A549 (cell line): ENCODE measurements at regions not wholly inside any gene's neighbourhood (a gene's known extent, or its start where the extent isn't known, plus 50 kb on each side); places are given as distances from the start of the nearest gene placed in this dataset.

Experiments used
- ATAC-seq, 2 experiments: fragments of 200-7000 bp in 1 of 2; fragments of >200 bp in 1 of 2; cut with Nextera tagmentation in 1 of 2; cut with Tn5 transposase in 1 of 2; 3 replicates each; pipeline versions ENCODE4 v1.8.0 to v1.9.1; 2018 to 2020; ENCODE audit warnings: mild to moderate bottlenecking in 1 of 2, moderate library complexity in 1 of 2
- CTCF ChIA-PET: fragments of 300-600 bp; sonication (Branson Sonifier 250); formaldehyde crosslinking; extraction: SDS; loops from one replicate; lab custom pipeline; 2021; ENCODE audit warnings: antibody characterized with exemption, inconsistent platforms; lab: Yijun Ruan, JAX
- POLR2A ChIA-PET: fragments of 350-600 bp; formaldehyde crosslinking; extraction: SDS; loops from one replicate; lab custom pipeline; 2021; ENCODE audit warnings: antibody characterized with exemption, inconsistent platforms; lab: Yijun Ruan, JAX
- DNase-seq, 2 experiments: peaks; one replicate each; pipeline versions ENCODE4 v3.0.0 to v3.0.0-alpha.2; 2011 to 2016; ENCODE audit warnings: low read depth in 1 of 2, low spot score in 1 of 2
- FAIRE-seq: peaks from 2 replicates; lab custom pipeline; 2011; peaks lifted over from hg19 to GRCh38; lab: Jason Lieb, UNC
- H3K27ac ChIP-seq, 2 experiments: fragments of >200 bp; sonication (Bioruptor Twin); formaldehyde crosslinking; 3 replicates each; pipeline ENCODE4 v1.5.1; 2016 to 2017
- H3K4me1 ChIP-seq: fragments of >200 bp; sonication (Bioruptor Twin); formaldehyde crosslinking; 3 replicates; pipeline ENCODE4 v1.6.1; 2016
- H3K4me2 ChIP-seq: fragments of >200 bp; sonication (Bioruptor Twin); formaldehyde crosslinking; 3 replicates; pipeline ENCODE4 v1.6.1; 2016
- H3K4me3 ChIP-seq: fragments of >200 bp; sonication (Bioruptor Twin); formaldehyde crosslinking; 3 replicates; pipeline ENCODE4 v1.5.1; 2016
- H3K9me3 ChIP-seq: fragments of >200 bp; sonication (Bioruptor Twin); formaldehyde crosslinking; 3 replicates; pipeline ENCODE4 v1.6.1; 2016
- CBX8 ChIP-seq: fragments of 200-600 bp; sonication (generic); IDR thresholded peaks from 2 replicates; pipeline ENCODE4 v1.6.1; 2016
- CHD2 ChIP-seq: fragments of 150-350 bp; IDR thresholded peaks from 2 replicates; pipeline ENCODE4 v1.6.1; 2014; ENCODE audit warnings: low read length; ENCODE audit not compliant: partially characterized antibody
- EP300 ChIP-seq, 2 experiments: fragments of >200 bp; sonication (Bioruptor Twin); formaldehyde crosslinking; IDR thresholded peaks; 2 replicates in 1 of 2; 3 replicates in 1 of 2; pipeline ENCODE4 v1.6.1; 2016 to 2017
- ESRRA ChIP-seq: fragments of 150-350 bp; IDR thresholded peaks from 2 replicates; pipeline ENCODE4 v1.6.1; 2014; ENCODE audit warnings: mild to moderate bottlenecking, low read length, borderline replicate concordance
- FOSL2 ChIP-seq, 2 experiments: fragments of 450-650 bp in 1 of 2; fragments of >200 bp in 1 of 2; sonication (Bioruptor Twin) in 1 of 2; formaldehyde crosslinking; IDR thresholded peaks; 2 replicates each; pipeline versions ENCODE4 v1.5.0 to v1.6.1; 2016 to 2020; ENCODE audit warnings: mild to moderate bottlenecking in 1 of 2, moderate library complexity in 1 of 2
- FOXS1 ChIP-seq: fragments of 250-450 bp; sonication (Bioruptor Pico); IDR thresholded peaks from 2 replicates; pipeline ENCODE4 v1.5.0; 2020; ENCODE audit warnings: mild to moderate bottlenecking, moderate library complexity
- GATA3 ChIP-seq: IDR thresholded peaks from 2 replicates; pipeline ENCODE4 v1.6.1; 2012; ENCODE audit warnings: borderline replicate concordance
- HDAC2 ChIP-seq: fragments of 200-600 bp; sonication (generic); IDR thresholded peaks from 2 replicates; pipeline ENCODE4 v1.6.1; 2016
- HOXA7 ChIP-seq: fragments of 250-450 bp; sonication (Bioruptor Pico); IDR thresholded peaks from 2 replicates; pipeline ENCODE4 v1.5.0; 2020; ENCODE audit warnings: mild to moderate bottlenecking, moderate library complexity
- HOXB13 ChIP-seq: fragments of 250-450 bp; sonication (Bioruptor Pico); IDR thresholded peaks from 2 replicates; pipeline ENCODE4 v1.5.0; 2020; ENCODE audit warnings: low read depth, mild to moderate bottlenecking, moderate library complexity
- HOXB5 ChIP-seq: fragments of 250-450 bp; sonication (Bioruptor Pico); IDR thresholded peaks from 2 replicates; pipeline ENCODE4 v1.5.0; 2020; ENCODE audit warnings: mild to moderate bottlenecking, moderate library complexity
- JUNB ChIP-seq: fragments of >200 bp; sonication (Bioruptor Twin); formaldehyde crosslinking; IDR thresholded peaks from 2 replicates; pipeline ENCODE4 v1.6.1; 2016
- MAFK ChIP-seq: fragments of 450-650 bp; IDR thresholded peaks from 2 replicates; pipeline ENCODE4 v1.6.1; 2014; ENCODE audit not compliant: partially characterized antibody
- NPAS2 ChIP-seq: fragments of 250-450 bp; sonication (Bioruptor Pico); IDR thresholded peaks from 2 replicates; pipeline ENCODE4 v1.8.0; 2022; ENCODE audit warnings: mild to moderate bottlenecking, moderate library complexity, borderline replicate concordance
- PHF8 ChIP-seq: fragments of 200-600 bp; sonication (generic); IDR thresholded peaks from 2 replicates; pipeline ENCODE4 v1.6.1; 2016; ENCODE audit warnings: low read depth, mild to moderate bottlenecking, antibody characterized with exemption, moderate library complexity, borderline replicate concordance
- POLR2A ChIP-seq: IDR thresholded peaks from 2 replicates; pipeline ENCODE4 v1.6.1; 2012; ENCODE audit warnings: mild to moderate bottlenecking, low read length
- RARB ChIP-seq: fragments of 250-450 bp; sonication (Bioruptor Pico); IDR thresholded peaks from 2 replicates; pipeline ENCODE4 v1.8.0; 2021; ENCODE audit warnings: mild to moderate bottlenecking, moderate library complexity
- RCOR1 ChIP-seq: fragments of 150-350 bp; IDR thresholded peaks from 2 replicates; pipeline ENCODE4 v1.6.1; 2014; ENCODE audit warnings: antibody characterized with exemption, low read length, low read depth
- RNF2 ChIP-seq: fragments of 200-600 bp; sonication (generic); IDR thresholded peaks from 2 replicates; pipeline ENCODE4 v1.6.1; 2016; ENCODE audit warnings: low read depth, mild to moderate bottlenecking, antibody characterized with exemption, moderate library complexity, borderline replicate concordance
- SMC3 ChIP-seq: fragments of >200 bp; sonication (Bioruptor Twin); formaldehyde crosslinking; IDR thresholded peaks from 3 replicates; pipeline ENCODE4 v1.6.1; 2018; ENCODE audit warnings: inconsistent platforms
- TFCP2L1 ChIP-seq: fragments of 250-450 bp; sonication (Bioruptor Pico); IDR thresholded peaks from 2 replicates; pipeline ENCODE4 v1.5.0; 2021; ENCODE audit warnings: mild to moderate bottlenecking
- TP53 ChIP-seq: fragments of 250-450 bp; sonication (Bioruptor Pico); IDR thresholded peaks from 2 replicates; pipeline ENCODE4 v1.5.0; 2021; ENCODE audit warnings: mild to moderate bottlenecking, moderate library complexity
- ZC3H11A ChIP-seq: fragments of 450-650 bp; IDR thresholded peaks from 2 replicates; pipeline ENCODE4 v1.6.1; 2014; ENCODE audit warnings: antibody characterized with exemption, mild to moderate bottlenecking
- ZNF302 ChIP-seq: fragments of 250-450 bp; sonication (Bioruptor Pico); IDR thresholded peaks from 2 replicates; pipeline ENCODE4 v1.9.0; 2021; ENCODE audit warnings: inconsistent platforms, mild to moderate bottlenecking, moderate library complexity
- ZSCAN20 ChIP-seq: fragments of 250-450 bp; sonication (Bioruptor Pico); IDR thresholded peaks from 2 replicates; pipeline ENCODE4 v1.8.0; 2022; ENCODE audit warnings: mild to moderate bottlenecking, moderate library complexity
- WGBS: methylation state at CpG from one replicate; pipeline ENCODE4 v1.1.6; 2017; ENCODE audit errors: missing lambda C conversion rate; 5-methylcytosine and 5-hydroxymethylcytosine counted together
- TF ChIP-seq, protein P1 (sequence below): fragments of >200 bp; sonication (Bioruptor Twin); formaldehyde crosslinking; IDR thresholded peaks from 3 replicates; pipeline ENCODE4 v1.6.1; 2016
- TF ChIP-seq, protein P2 (sequence below): fragments of 250-450 bp; sonication (Bioruptor Pico); IDR thresholded peaks from 2 replicates; pipeline ENCODE4 v1.5.0; 2021; ENCODE audit warnings: mild to moderate bottlenecking, moderate library complexity, borderline replicate concordance
- TF ChIP-seq, protein P3 (sequence below): fragments of 450-650 bp; IDR thresholded peaks from 2 replicates; pipeline ENCODE4 v1.6.1; 2014; ENCODE audit warnings: antibody characterized with exemption
- TF ChIP-seq, protein P4 (sequence below): fragments of 200-600 bp; sonication (generic); IDR thresholded peaks from 2 replicates; pipeline ENCODE4 v1.6.1; 2016; ENCODE audit warnings: antibody characterized with exemption, mild to moderate bottlenecking, moderate library complexity
- TF ChIP-seq, protein P5 (sequence below): IDR thresholded peaks from 2 replicates; pipeline ENCODE4 v1.6.1; 2012

DNA sequence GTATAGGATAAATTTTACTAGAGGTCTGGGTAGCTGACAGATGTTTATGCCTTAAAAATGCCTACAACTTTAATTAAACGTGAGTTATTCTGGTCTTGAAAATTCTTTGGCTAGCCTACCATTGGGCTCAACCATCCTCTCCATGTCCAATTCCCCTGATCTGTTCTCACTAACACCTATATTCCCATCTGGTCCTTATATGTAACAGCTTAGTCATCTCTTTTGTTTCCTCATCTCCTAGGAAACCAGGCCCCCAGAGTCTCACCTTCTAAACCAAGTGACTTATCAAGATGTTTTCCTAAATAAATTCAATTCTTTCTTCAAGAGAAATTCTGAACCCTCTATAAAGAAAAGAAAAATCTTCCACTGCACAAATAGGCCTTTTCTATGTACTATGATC is 148.5 kb downstream of the TTC32 start:
- no peak for TF ChIP-seq SMC3
- TF ChIP-seq CHD2: no peak
- TF ChIP-seq POLR2A: no peak
- TF ChIP-seq ZC3H11A: no peak
- no peak for TF ChIP-seq MAFK
- TF ChIP-seq PHF8: no peak
- no peak for TF ChIP-seq GATA3
- no peak for TF ChIP-seq RARB (CRISPR knock-in tag)
- TF ChIP-seq RCOR1: no peak
- no peak for TF ChIP-seq EP300 (IDR thresholded peaks at IDR 0.05)
- TF ChIP-seq HDAC2: no peak
- H3K4me1 ChIP-seq: no peaks in the 10 kb centered on the region
- H3K9me3 ChIP-seq: no peaks in the 10 kb centered on the region
- WGBS: 39% methylated on average over 1 of the region's 1 CpG
- POLR2A ChIA-PET: no interaction called here
- no peak overlapping the region for H3K27ac ChIP-seq
- H3K4me2 ChIP-seq: no peak overlapping the region
- FAIRE-seq (no peak), ATAC-seq (no peak), DNase-seq (no peak)
- CTCF ChIA-PET: interaction anchor here (0.8 to 1.1 kb wide), 3 partner anchors 9 to 384 kb away, joined by 3 to 5 read pairs (median 3); no protein-coding TSS in a partner anchor
- no peak overlapping the region for H3K4me3 ChIP-seq

DNA sequence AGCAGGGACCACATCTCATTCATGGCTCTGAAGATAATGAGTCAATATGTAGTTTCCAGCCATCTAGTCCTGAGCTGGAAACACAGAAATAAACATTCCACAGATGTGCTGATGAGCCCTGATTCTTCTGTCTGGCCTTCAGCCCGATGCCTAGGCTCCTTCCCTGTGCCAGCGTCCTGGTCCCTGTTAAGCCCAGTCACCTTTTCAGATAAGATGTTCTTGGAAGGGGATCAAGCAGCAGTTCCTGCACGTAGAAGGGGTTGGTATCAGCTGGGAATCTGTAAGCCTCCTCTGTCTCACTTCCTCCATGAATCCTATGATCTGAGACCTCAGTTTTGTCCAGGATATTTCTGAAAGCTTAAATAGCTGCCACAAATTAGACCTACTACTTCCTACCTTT is 149.3 kb downstream of the TTC32 start:
- WGBS: 50% methylated on average over 3 of the region's 3 CpGs
- FAIRE-seq (no peak), ATAC-seq (no peak), DNase-seq (no peak)
- no peaks in the 10 kb centered on the region for H3K4me1 ChIP-seq
- POLR2A ChIA-PET: no interaction called here
- H3K4me2 ChIP-seq: no peak overlapping the region
- TF ChIP-seq HOXB13 (CRISPR knock-in tag): no peak
- TF ChIP-seq, protein P1, sequence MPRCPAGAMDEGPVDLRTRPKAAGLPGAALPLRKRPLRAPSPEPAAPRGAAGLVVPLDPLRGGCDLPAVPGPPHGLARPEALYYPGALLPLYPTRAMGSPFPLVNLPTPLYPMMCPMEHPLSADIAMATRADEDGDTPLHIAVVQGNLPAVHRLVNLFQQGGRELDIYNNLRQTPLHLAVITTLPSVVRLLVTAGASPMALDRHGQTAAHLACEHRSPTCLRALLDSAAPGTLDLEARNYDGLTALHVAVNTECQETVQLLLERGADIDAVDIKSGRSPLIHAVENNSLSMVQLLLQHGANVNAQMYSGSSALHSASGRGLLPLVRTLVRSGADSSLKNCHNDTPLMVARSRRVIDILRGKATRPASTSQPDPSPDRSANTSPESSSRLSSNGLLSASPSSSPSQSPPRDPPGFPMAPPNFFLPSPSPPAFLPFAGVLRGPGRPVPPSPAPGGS: no peak
- no peak for TF ChIP-seq ZNF302 (CRISPR knock-in tag)
- no peak for TF ChIP-seq ZSCAN20
- TF ChIP-seq, protein P2, sequence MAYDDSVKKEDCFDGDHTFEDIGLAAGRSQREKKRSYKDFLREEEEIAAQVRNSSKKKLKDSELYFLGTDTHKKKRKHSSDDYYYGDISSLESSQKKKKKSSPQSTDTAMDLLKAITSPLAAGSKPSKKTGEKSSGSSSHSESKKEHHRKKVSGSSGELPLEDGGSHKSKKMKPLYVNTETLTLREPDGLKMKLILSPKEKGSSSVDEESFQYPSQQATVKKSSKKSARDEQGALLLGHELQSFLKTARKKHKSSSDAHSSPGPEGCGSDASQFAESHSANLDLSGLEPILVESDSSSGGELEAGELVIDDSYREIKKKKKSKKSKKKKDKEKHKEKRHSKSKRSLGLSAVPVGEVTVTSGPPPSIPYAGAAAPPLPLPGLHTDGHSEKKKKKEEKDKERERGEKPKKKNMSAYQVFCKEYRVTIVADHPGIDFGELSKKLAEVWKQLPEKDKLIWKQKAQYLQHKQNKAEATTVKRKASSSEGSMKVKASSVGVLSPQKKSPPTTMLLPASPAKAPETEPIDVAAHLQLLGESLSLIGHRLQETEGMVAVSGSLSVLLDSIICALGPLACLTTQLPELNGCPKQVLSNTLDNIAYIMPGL (CRISPR knock-in tag): no peak
- TF ChIP-seq ESRRA: no peak
- no peak for TF ChIP-seq TP53 (CRISPR knock-in tag)
- TF ChIP-seq, protein P3, sequence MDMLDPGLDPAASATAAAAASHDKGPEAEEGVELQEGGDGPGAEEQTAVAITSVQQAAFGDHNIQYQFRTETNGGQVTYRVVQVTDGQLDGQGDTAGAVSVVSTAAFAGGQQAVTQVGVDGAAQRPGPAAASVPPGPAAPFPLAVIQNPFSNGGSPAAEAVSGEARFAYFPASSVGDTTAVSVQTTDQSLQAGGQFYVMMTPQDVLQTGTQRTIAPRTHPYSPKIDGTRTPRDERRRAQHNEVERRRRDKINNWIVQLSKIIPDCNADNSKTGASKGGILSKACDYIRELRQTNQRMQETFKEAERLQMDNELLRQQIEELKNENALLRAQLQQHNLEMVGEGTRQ: no peak
- TF ChIP-seq RNF2: no peak
- no peak for TF ChIP-seq FOSL2 (IDR thresholded peaks at IDR 0.05)
- no peak for TF ChIP-seq FOSL2 (CRISPR knock-in tag; IDR thresholded peaks at IDR 0.05)
- H3K27ac ChIP-seq: no peak overlapping the region
- H3K4me3 ChIP-seq: no peak overlapping the region
- no peaks in the 10 kb centered on the region for H3K9me3 ChIP-seq
- CTCF ChIA-PET: interaction anchor here (0.7 to 1.1 kb wide), 4 partner anchors 8 to 383 kb away, joined by 3 to 5 read pairs (median 3); no protein-coding TSS in a partner anchor

DNA sequence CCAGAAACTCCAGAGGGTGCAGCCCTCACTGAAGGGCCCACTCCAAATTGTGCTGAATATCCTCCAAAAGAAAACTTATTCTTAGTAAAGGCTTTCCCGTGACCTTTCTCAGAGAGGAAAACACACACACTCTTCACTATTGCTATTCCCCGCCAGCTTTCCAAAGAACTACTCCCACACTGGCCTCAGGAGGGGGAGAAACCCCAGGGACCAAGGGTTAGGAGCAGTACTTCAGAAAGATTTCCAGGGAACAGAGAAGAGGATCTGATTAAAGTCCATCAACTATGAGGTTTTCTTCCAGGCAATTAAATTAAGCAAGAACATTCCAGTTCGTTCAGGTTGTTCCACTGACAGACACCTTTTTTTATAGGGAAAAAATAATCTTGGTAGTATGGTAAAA is 150.2 kb downstream of the TTC32 start:
- no peak overlapping the region for H3K27ac ChIP-seq
- POLR2A ChIA-PET: no interaction called here
- no peak overlapping the region for H3K4me2 ChIP-seq
- H3K4me3 ChIP-seq: no peak overlapping the region
- no peak for DNase-seq
- CTCF ChIA-PET: interaction anchor here (1.0 kb wide), 1 partner anchor 402 kb away, joined by 4 read pairs; no protein-coding TSS in a partner anchor
- FAIRE-seq: no peak
- 66% methylated on average over 3 of the region's 3 CpGs for WGBS
- H3K4me1 ChIP-seq: no peaks in the 10 kb centered on the region
- H3K9me3 ChIP-seq: no peaks in the 10 kb centered on the region
- ATAC-seq: no peak
- no peak for TF ChIP-seq PHF8
- no peak for TF ChIP-seq CBX8
- TF ChIP-seq HOXA7 (CRISPR knock-in tag): no peak
- TF ChIP-seq, protein P4, sequence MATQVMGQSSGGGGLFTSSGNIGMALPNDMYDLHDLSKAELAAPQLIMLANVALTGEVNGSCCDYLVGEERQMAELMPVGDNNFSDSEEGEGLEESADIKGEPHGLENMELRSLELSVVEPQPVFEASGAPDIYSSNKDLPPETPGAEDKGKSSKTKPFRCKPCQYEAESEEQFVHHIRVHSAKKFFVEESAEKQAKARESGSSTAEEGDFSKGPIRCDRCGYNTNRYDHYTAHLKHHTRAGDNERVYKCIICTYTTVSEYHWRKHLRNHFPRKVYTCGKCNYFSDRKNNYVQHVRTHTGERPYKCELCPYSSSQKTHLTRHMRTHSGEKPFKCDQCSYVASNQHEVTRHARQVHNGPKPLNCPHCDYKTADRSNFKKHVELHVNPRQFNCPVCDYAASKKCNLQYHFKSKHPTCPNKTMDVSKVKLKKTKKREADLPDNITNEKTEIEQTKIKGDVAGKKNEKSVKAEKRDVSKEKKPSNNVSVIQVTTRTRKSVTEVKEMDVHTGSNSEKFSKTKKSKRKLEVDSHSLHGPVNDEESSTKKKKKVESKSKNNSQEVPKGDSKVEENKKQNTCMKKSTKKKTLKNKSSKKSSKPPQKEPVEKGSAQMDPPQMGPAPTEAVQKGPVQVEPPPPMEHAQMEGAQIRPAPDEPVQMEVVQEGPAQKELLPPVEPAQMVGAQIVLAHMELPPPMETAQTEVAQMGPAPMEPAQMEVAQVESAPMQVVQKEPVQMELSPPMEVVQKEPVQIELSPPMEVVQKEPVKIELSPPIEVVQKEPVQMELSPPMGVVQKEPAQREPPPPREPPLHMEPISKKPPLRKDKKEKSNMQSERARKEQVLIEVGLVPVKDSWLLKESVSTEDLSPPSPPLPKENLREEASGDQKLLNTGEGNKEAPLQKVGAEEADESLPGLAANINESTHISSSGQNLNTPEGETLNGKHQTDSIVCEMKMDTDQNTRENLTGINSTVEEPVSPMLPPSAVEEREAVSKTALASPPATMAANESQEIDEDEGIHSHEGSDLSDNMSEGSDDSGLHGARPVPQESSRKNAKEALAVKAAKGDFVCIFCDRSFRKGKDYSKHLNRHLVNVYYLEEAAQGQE: no peak
- TF ChIP-seq ZSCAN20: no peak
- TF ChIP-seq HOXB5 (CRISPR knock-in tag): no peak
- no peak for TF ChIP-seq JUNB
- TF ChIP-seq EP300 (IDR thresholded peaks at IDR 0.05): no peak
- no peak for TF ChIP-seq FOXS1
- TF ChIP-seq, protein P5, sequence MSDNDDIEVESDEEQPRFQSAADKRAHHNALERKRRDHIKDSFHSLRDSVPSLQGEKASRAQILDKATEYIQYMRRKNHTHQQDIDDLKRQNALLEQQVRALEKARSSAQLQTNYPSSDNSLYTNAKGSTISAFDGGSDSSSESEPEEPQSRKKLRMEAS: no peak
- no peak for TF ChIP-seq TFCP2L1
- TF ChIP-seq NPAS2 (CRISPR knock-in tag): no peak
